Activated effector memory CD4-positive, alpha-beta T cell treated with Interleukin-2 at 50 U/mL for 16 hours (primary cell): ENCODE measurements at regions not wholly inside any gene's neighbourhood (a gene's known extent, or its start where the extent isn't known, plus 50 kb on each side); places are given as distances from the start of the nearest gene placed in this dataset.

Experiments
- DNase-seq: peaks from one replicate; pipeline ENCODE4 v3.0.0-alpha.2; 2020

GRCh38 chr13:75038393-75039113 is 443.4 kb downstream of the TBC1D4 start:
- no peak for DNase-seq

DNA sequence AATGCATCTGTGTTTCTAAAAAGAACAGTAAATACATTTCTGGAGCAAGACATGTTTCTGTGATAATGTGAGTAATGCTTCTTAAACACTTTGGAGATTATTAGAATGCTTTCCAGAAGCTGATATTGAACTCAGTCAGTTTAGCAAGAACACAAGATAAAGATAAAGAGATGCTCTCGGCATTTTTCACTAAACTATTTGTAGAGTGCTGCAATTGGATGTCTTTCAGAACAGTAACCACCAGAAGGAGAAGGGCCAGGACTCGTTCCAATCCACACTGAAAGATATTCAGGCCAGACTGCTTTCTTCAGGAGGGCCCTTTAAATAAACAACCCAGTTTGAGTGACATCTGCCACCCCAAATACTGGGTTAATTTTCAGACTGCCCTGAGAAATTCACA is 456.0 kb downstream of the TBC1D4 start:
- DNase-seq, result no peak

DNA sequence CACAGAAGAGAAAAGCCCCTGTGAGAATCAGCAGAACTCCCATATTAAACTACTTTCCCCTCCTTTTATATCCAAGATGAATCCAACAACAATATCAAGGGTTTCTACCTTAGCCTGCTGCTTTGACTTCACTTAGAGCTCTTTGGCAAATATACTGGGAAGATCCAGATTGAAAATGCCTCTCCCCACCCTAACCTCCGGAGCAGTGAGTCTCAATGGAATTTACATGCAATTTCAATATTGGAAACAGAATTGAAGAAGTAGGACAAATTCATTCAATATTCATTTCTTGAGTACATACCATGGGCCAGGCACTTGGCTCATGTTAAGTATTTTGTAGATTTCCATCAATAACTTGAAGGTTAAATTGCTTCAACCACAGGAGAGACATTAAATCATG is 457.4 kb downstream of the TBC1D4 start:
- DNase-seq, result no peak

GRCh38 chr13:75023609-75024008 is 458.4 kb downstream of the TBC1D4 start:
- no peak for DNase-seq

- no peak for DNase-seq
Measured at GRCh38 chr13:75021151-75021550, 460.8 kb downstream of the TBC1D4 start.

DNA sequence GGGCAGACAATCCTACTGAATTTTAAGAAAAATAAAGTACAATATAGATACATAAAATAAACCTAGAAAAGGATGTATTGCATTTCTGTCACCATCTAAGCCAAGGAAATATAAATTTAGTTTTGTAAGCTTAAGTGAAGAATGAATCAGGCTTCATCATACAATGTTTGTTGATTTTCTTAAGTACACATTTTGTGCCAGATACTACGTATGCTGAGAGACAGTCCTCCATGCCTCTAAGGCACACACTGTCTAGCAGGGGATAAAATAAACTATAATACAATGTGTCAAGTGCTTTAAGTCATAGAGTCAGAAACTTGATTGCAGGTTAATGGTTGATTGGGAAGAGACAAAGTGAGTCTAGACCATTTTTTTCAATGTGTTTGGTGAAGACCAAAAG is 465.7 kb downstream of the TBC1D4 start:
- no peak for DNase-seq

- DNase-seq, result no peak
Measured at GRCh38 chr13:75013818-75014217, 468.2 kb downstream of the TBC1D4 start.

DNA sequence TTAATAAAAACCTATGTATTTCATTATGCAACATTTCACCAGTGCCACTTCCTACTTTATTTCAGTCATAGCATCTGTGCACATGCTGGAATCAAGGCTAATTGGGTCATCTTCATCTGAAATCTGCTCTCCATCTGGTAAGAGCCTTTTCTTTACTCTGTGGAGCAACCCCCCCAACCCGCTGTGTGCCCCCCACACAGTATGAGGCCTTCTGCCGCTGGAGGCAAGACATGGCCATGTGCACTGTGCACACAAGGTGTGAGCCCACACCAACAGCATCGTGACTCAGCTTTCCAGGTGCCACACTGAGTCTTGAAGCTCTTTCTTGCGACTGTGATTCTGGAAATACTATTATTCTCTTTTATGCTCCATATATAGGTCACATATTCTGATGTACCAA is 471.0 kb downstream of the TBC1D4 start:
- no peak for DNase-seq

- DNase-seq, result no peak
Measured at GRCh38 chr13:75008926-75009325, 473.0 kb downstream of the TBC1D4 start.

DNA sequence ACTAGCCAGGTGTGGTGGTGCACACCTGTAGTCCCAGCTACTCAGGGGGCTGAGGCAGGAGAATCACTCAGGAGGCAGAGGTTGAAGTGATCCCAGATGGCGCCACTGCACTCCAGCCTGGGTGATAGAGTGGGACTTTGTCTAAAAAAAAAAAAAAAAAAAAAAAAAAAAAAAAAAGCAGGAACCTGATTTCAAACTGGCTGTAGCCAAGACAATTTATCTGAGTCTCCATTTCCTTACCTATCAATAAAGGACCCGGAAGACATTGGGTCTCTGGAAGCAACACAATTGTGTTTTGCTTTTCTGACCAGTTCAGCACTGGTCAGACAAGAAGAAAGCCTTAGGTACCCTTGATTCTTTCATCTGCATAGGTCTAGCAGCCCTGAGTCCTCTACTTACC is 491.0 kb downstream of the TBC1D4 start:
- no peak for DNase-seq

DNA sequence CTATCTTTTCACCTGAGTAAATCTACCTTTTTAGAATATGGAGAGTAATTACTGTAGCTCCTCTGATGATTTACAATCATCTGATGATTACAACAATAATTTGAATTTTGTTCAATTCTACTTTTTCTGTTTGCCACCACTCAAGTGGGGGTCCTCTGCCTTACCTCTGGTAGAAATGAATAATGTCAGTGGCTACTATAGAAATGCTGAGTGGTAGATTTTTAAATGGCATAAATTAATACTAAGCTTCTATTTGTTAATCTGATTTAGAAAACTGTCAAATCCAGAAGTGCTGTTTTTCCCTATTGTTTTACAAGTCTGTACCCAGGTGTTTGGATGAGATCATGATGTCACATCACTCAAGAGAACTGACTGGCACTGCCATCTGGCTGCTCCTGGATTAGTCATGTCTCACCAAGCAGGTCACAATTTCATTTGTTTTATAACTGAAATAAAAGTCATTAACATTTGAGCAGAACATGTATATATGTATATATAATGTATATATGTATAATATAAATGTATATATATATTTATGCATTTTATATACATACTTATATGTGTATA is 494.8 kb downstream of the TBC1D4 start:
- no peak for DNase-seq

GRCh38 chr13:74986609-74987008 is 495.4 kb downstream of the TBC1D4 start:
- DNase-seq, result no peak

DNA sequence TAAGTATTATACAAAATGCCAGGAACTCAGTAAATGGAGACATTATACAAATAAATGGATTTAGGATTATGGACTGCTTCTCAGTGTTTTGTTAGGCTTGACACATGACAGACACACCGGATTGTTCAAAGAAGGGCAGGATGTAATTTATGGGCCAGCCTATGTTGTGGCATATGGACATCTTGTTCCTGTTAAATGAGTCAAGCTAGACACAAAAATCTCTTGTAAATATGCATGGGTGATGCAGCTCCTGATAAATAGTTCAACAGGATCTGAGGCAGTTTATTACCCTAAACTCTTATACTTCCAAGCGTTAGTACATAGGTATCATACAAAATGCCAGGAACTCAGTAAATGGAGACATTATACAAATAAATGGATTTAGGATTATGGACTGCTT is 502.3 kb downstream of the TBC1D4 start:
- DNase-seq, result no peak

DNA sequence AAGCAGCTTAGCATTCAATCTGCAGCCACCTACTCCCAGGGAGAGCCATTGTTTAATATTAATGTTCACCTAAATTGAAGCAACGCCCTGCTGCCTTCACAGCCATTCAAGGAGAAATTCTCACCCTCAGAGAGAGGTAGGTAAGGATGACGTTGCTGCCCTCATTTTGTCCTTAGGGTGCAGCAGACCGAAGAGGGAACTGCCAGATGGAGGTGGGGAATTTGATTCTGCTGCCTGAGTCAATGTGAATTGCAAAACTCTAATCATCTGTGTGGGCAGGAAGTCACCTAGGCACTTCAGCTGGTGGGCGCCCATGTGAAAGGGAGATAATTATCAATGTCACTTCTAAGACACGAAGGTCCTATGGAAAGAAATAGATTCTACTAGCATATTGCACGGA is 503.4 kb downstream of the TBC1D4 start:
- no peak for DNase-seq

GRCh38 chr13:74977498-74977897 is 504.5 kb downstream of the TBC1D4 start:
- no peak for DNase-seq

DNA sequence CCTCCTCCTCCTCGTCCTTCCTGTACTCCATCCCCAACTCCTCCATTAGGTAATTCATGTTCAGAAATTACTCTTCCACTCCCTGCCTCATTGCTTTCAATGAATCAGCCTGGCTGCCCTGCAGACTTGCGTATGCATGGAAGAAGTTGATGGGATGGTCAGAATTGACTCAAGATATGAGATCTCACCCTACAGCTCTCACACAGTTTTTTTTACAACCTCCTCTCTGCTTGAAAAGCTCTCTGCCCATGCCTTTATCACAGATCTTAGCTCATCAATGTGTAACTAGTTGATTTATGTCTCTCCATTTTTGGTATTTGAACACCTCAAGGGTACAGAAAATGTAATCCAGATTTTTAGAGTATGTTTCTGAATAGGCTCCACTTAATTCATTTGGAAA is 506.9 kb downstream of the TBC1D4 start:
- no peak for DNase-seq

GRCh38 chr13:74973935-74974879 is 507.8 kb downstream of the TBC1D4 start:
- DNase-seq, result no peak

- no peak for DNase-seq
Measured at GRCh38 chr13:74969419-74969818, 512.5 kb downstream of the TBC1D4 start.

DNA sequence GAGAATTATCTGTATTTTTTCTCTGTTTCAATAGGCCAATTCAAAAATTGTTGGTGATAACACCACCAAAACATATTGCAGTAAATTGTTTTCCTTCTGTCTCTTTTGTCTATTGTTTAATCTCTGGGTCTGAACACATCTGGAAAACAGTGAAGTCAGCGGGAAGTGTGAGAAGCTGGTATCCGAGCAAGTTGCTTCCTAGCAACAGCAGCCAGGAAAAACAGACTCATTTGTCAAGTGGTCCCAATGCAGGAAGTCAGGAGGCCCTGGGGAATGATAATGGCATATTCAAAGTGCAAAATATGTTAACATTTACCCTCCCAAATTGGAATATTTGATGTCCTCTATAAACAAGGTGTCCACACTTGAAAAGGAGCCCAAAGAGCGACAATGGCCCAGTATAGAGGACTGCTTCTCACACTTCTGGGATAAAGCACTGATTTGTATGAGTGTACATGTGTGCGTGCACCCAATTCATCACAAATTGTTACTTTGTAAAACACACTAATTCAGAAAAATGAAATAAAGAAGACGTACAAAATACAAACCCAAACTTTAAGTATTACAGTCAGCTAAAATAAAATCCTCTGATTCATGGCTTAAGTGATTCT is 515.0 kb downstream of the TBC1D4 start:
- no peak for DNase-seq

GRCh38 chr13:74966275-74966674 is 515.7 kb downstream of the TBC1D4 start:
- DNase-seq, result no peak

DNA sequence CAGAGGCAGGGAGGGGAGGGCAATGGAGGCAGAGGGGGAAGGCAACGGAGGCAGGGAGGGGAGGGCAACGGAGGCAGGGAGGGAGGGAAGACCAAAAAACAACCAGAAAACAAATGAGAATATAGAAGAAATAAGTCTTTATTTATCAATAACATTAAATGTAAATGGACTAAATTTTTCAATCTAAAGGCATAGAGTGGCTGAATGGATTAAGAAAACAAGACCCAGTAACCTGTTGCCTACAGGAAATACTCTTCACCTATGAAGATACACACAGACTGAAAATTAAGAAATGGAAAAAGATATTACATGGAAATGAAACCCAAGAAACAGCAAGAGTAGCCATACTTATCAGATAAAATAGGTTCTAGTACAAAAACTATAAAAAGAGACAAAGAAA is 536.3 kb downstream of the TBC1D4 start:
- DNase-seq, result no peak

GRCh38 chr13:74931698-74932433 is 550.1 kb downstream of the TBC1D4 start:
- no peak for DNase-seq
